ENCODE measurements at regions not wholly inside any gene's neighbourhood (a gene's known extent, or its start where the extent isn't known, plus 50 kb on each side); places are given as distances from the start of the nearest gene placed in this dataset.

DNA sequence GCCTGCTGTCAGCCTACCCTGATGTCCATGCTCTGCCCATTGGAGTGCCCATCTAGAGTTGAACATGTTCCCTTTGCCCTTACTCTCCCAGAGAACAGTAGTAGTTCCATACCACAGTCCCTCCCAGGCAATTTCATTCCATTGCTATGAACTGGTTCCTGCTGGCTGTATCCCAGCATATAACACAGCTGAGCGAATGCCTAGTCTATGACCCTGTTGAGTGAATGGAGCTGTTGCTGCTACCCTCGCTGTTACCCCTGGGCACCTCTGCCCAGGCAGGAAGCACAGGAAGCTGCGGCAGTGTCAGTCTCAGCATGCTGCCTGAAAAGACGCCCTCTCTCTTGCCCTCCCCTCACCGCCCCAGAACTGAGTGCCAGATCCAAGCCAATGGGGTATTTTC, 73.3 kb downstream of the SOX3 start:
- CTCF ChIA-PET: no interaction called here
- TF ChIP-seq TCF7L2 (IDR thresholded peaks at IDR 0.05; ENCODE audit: low read depth, low read length) (no peak), POLR2AphosphoS5 (IDR thresholded peaks at IDR 0.05; ENCODE audit: low read depth, low read length) (no peak), SIN3A (IDR thresholded peaks at IDR 0.05; ENCODE audit: borderline replicate concordance, insufficient read depth, low read depth, low read length) (no peak)
- TF ChIP-seq, protein P1, sequence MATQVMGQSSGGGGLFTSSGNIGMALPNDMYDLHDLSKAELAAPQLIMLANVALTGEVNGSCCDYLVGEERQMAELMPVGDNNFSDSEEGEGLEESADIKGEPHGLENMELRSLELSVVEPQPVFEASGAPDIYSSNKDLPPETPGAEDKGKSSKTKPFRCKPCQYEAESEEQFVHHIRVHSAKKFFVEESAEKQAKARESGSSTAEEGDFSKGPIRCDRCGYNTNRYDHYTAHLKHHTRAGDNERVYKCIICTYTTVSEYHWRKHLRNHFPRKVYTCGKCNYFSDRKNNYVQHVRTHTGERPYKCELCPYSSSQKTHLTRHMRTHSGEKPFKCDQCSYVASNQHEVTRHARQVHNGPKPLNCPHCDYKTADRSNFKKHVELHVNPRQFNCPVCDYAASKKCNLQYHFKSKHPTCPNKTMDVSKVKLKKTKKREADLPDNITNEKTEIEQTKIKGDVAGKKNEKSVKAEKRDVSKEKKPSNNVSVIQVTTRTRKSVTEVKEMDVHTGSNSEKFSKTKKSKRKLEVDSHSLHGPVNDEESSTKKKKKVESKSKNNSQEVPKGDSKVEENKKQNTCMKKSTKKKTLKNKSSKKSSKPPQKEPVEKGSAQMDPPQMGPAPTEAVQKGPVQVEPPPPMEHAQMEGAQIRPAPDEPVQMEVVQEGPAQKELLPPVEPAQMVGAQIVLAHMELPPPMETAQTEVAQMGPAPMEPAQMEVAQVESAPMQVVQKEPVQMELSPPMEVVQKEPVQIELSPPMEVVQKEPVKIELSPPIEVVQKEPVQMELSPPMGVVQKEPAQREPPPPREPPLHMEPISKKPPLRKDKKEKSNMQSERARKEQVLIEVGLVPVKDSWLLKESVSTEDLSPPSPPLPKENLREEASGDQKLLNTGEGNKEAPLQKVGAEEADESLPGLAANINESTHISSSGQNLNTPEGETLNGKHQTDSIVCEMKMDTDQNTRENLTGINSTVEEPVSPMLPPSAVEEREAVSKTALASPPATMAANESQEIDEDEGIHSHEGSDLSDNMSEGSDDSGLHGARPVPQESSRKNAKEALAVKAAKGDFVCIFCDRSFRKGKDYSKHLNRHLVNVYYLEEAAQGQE (IDR thresholded peaks at IDR 0.05; ENCODE audit: insufficient read depth in 1 of 2, low read depth in 2 of 2, low read length in 1 of 2): no peak
- TF ChIP-seq, protein P2, sequence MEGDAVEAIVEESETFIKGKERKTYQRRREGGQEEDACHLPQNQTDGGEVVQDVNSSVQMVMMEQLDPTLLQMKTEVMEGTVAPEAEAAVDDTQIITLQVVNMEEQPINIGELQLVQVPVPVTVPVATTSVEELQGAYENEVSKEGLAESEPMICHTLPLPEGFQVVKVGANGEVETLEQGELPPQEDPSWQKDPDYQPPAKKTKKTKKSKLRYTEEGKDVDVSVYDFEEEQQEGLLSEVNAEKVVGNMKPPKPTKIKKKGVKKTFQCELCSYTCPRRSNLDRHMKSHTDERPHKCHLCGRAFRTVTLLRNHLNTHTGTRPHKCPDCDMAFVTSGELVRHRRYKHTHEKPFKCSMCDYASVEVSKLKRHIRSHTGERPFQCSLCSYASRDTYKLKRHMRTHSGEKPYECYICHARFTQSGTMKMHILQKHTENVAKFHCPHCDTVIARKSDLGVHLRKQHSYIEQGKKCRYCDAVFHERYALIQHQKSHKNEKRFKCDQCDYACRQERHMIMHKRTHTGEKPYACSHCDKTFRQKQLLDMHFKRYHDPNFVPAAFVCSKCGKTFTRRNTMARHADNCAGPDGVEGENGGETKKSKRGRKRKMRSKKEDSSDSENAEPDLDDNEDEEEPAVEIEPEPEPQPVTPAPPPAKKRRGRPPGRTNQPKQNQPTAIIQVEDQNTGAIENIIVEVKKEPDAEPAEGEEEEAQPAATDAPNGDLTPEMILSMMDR (IDR thresholded peaks at IDR 0.05): no peak
- POLR2A ChIA-PET: no interaction called here
- Histone ChIP-seq H3K4me1 (ENCODE audit: control insufficient read depth, insufficient read depth, low read length) (no peaks in the 10 kb centered on the region), H3K27me3 (ENCODE audit: control insufficient read depth, insufficient read depth, low read length) (no peaks in the 10 kb centered on the region), H3K27ac (ENCODE audit: low read length) (no peak overlapping the region), H3K4me3 (ENCODE audit: low read depth in 2 of 2, low read length in 2 of 2) (no peak overlapping the region), H3K36me3 (ENCODE audit: control insufficient read depth, insufficient read depth, low read length) (no peaks in the 10 kb centered on the region), H3K9me3 (ENCODE audit: control insufficient read depth, insufficient read depth, low read depth, low read length) (no peaks in the 10 kb centered on the region)
- no TSS peak for BruUV-seq (replicated peaks)
- no peak for DNase-seq (ENCODE audit: low read depth, low spot score)
- ATAC-seq: no peak
- in situ Hi-C loops (cut with HindIII; ENCODE audit: low pct_unique_long_range_greater_than_20kb, low sequenced_read_pairs): no loop called here
- intact Hi-C loops (cut with micrococcal nuclease; ENCODE audit: unreplicated experiment): no loop called here

DNA sequence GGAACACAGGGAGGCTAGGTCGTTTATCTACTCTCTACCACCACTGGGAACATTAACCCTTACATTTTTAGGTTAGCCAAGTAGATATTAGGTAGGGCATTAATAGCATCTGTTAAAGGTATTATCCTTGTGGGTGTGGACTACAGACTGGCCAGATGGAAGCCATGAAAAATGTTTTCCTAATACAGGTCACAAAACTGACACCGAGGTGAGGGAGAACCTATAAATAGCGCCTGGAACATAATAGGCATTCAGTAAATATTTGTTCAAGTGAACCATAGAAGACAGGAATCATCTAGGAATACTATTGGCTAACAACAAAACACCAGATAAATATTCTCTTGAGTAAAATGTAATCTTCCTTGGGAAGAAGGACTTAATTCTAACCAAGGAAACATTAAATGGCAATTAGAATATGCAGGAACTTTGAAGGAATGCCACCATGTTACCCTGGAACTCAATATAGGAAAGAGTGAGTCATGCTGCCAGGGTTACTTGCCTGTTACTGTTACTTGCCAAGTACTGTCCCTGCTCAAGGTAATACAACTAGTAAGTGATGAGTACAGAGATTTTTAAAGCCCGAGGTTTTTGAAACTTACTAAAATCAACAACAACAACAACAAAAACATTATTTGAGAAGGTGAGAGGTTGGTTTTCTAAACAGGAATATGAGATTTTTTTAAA, 79.0 kb downstream of the SOX3 start:
- BruUV-seq (replicated peaks): no TSS peak
- in situ Hi-C loops (cut with HindIII; ENCODE audit: low pct_unique_long_range_greater_than_20kb, low sequenced_read_pairs): no loop called here
- ATAC-seq: no peak

More for the DNA sequence above, 79.0 kb downstream of the SOX3 start:
- H3K4me1 ChIP-seq (ENCODE audit: control insufficient read depth, insufficient read depth, low read length): no peaks in the 10 kb centered on the region
- ChIA-PET POLR2A (no interaction called here), CTCF (no interaction called here)
- DNase-seq (ENCODE audit: low read depth, low spot score): no peak
- H3K4me3 ChIP-seq (ENCODE audit: low read depth in 2 of 2, low read length in 2 of 2): no peak overlapping the region
- TF ChIP-seq TCF7L2 (IDR thresholded peaks at IDR 0.05; ENCODE audit: low read depth, low read length) (no peak), POLR2AphosphoS5 (IDR thresholded peaks at IDR 0.05; ENCODE audit: low read depth, low read length) (no peak), SIN3A (IDR thresholded peaks at IDR 0.05; ENCODE audit: borderline replicate concordance, insufficient read depth, low read depth, low read length) (no peak)
- TF ChIP-seq, protein P2 (IDR thresholded peaks at IDR 0.05): no peak
- TF ChIP-seq, protein P1 (IDR thresholded peaks at IDR 0.05; ENCODE audit: insufficient read depth in 1 of 2, low read depth in 2 of 2, low read length in 1 of 2): no peak
- H3K27ac ChIP-seq (ENCODE audit: low read length): no peak overlapping the region
- H3K27me3 ChIP-seq (ENCODE audit: control insufficient read depth, insufficient read depth, low read length): no peaks in the 10 kb centered on the region
- intact Hi-C loops (cut with micrococcal nuclease; ENCODE audit: unreplicated experiment): no loop called here
- no peaks in the 10 kb centered on the region for H3K9me3 ChIP-seq (ENCODE audit: control insufficient read depth, insufficient read depth, low read depth, low read length)
- H3K36me3 ChIP-seq (ENCODE audit: control insufficient read depth, insufficient read depth, low read length): no peaks in the 10 kb centered on the region
